ELR (cell line): ENCODE measurements at regions not wholly inside any gene's neighbourhood (a gene's known extent, or its start where the extent isn't known, plus 50 kb on each side); places are given as distances from the start of the nearest gene placed in this dataset.

Experiments
- DNase-seq: peaks from one replicate; pipeline ENCODE4 v3.0.0-alpha.2; 2015; ENCODE audit warnings: low read depth

GRCh38 chr1:204736836-204737235 lies 51.3 kb upstream of the LRRN2 start:
- DNase-seq, result no peak

- DNase-seq, result no peak
Measured at GRCh38 chr1:204738506-204738905, 53.0 kb upstream of the LRRN2 start.

GRCh38 chr1:204740354-204740753 lies 54.8 kb upstream of the LRRN2 start:
- no peak for DNase-seq

- DNase-seq, result no peak
Measured at GRCh38 chr1:204741440-204741839, 55.9 kb upstream of the LRRN2 start.

GRCh38 chr1:204742676-204743251 lies 57.2 kb upstream of the LRRN2 start:
- no peak for DNase-seq

- no peak for DNase-seq
Measured at GRCh38 chr1:204744107-204744779, 58.7 kb upstream of the LRRN2 start.

- peak; percentile 51 for DNase-seq
Measured at GRCh38 chr1:204746838-204747442, 61.4 kb upstream of the LRRN2 start.

- DNase-seq, result no peak
Measured at GRCh38 chr1:204751480-204751879, 65.9 kb upstream of the LRRN2 start.

- no peak for DNase-seq
Measured at GRCh38 chr1:204751883-204752687, 66.5 kb upstream of the LRRN2 start.

- DNase-seq, result no peak
Measured at GRCh38 chr1:204752688-204753040, 67.1 kb upstream of the LRRN2 start.

GRCh38 chr1:204754821-204755220 lies 69.3 kb upstream of the LRRN2 start:
- DNase-seq, result no peak

- DNase-seq, result no peak
Measured at GRCh38 chr1:204756349-204756748, 70.8 kb upstream of the LRRN2 start.

GRCh38 chr1:204756811-204757210 lies 71.3 kb upstream of the LRRN2 start:
- no peak for DNase-seq

GRCh38 chr1:204758601-204759000 lies 73.1 kb upstream of the LRRN2 start:
- no peak for DNase-seq

GRCh38 chr1:204760350-204760749 lies 74.8 kb upstream of the LRRN2 start:
- no peak for DNase-seq

GRCh38 chr1:204760757-204761156 lies 75.2 kb upstream of the LRRN2 start:
- no peak for DNase-seq

- peak; percentile 72 for DNase-seq
Measured at GRCh38 chr1:204763773-204764427, 78.4 kb upstream of the LRRN2 start.

GRCh38 chr1:204769997-204770396 lies 84.5 kb upstream of the LRRN2 start:
- DNase-seq, result no peak

- no peak for DNase-seq
Measured at GRCh38 chr1:204771358-204771757, 85.8 kb upstream of the LRRN2 start.

GRCh38 chr1:204773246-204773645 lies 87.7 kb upstream of the LRRN2 start:
- DNase-seq, result no peak

- DNase-seq, result no peak
Measured at GRCh38 chr1:204775546-204775945, 90.0 kb upstream of the LRRN2 start.

- no peak for DNase-seq
Measured at GRCh38 chr1:204777591-204777990, 92.1 kb upstream of the LRRN2 start.
